HG03439 (cell line): ENCODE measurements at regions not wholly inside any gene's neighbourhood (a gene's known extent, or its start where the extent isn't known, plus 50 kb on each side); places are given as distances from the start of the nearest gene placed in this dataset.

Experiments used
- ATAC-seq: cut with Tn5 transposase; IDR thresholded peaks from one replicate; pipeline ENCODE4 v1.9.1; 2021; ENCODE audit warnings: mild to moderate bottlenecking, moderate library complexity; ENCODE audit not compliant: unreplicated experiment

DNA sequence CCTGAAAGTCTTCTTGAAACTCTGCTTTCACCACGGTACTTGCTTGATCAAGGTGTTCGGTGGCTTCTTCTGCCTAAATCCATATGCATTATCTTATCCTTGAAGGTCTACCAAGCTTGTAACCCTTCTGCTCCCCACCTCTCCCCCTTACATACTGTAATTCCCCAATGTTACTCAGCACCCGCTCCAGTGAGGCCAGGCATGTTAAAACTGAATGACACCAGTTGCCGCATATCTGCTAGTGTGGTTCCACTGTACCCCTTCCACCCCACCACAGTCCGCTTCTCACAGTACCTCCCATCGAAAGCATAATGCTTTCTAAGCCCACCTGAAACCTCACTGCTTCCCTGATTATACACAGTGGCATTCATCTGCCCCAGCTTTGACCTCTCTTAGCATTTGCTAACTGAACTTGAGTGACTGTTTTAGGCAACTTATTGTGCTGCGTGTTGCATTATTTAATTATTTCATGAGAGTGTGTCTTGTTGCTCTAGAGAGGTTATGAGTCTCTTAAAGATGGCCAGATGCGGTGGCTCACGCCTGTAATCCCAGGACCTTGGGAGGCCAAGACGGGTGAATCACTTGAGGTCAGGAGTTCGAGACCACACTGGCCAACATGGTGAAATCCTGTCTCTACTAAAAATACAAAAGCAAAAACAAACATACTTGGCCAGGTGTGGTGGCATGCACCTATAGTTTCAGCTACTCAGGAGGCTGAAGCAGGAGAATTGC, 87.6 kb upstream of the MBNL2 start:
- no peak for ATAC-seq

DNA sequence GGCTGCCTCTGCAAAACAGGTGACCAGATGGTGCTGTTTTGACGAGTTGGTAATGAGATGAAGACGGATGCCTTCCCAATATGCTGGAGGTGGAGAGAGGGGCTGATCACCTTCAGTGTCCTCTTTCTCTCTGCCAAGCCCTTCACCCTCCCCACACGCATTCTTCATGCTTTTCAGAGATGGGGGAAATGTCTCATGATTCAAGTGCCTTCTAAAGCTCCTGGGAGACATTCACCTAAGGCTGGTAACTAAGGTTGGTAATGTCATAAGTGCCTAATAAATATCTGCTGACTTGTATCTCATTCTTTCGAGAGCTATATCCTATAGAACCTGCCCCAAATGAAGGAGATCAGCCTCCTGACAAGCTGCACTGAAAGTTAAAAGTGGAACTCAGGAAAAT, 86.2 kb upstream of the MBNL2 start:
- ATAC-seq: no peak

- ATAC-seq: no peak
These were observed 85.7 kb upstream of the MBNL2 start for GRCh38 chr13:97136418-97136817.

GRCh38 chr13:97139691-97140090, 82.4 kb upstream of the MBNL2 start:
- no peak for ATAC-seq

GRCh38 chr13:97140131-97140530, 82.0 kb upstream of the MBNL2 start:
- ATAC-seq: no peak

DNA sequence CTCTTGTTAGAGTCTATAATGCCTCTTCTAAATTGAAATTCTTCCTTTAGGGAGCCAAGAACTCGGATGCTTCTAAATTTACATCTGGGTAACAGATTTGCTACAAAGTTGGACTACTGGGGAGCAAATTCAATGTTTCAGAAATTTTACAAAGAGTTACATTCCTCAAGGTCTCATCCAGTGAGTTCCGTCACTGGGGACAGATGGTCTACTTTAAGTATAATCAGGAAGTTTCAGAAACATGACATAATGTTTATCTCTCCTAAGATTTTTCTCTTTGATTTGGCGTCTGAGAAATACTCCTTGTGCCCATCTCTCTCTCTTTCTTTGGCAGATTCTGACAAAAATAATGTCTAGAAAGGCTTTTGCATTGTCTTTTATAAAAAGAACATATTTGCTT, 81.5 kb upstream of the MBNL2 start:
- ATAC-seq: no peak

GRCh38 chr13:97141097-97141496, 81.0 kb upstream of the MBNL2 start:
- ATAC-seq: no peak

DNA sequence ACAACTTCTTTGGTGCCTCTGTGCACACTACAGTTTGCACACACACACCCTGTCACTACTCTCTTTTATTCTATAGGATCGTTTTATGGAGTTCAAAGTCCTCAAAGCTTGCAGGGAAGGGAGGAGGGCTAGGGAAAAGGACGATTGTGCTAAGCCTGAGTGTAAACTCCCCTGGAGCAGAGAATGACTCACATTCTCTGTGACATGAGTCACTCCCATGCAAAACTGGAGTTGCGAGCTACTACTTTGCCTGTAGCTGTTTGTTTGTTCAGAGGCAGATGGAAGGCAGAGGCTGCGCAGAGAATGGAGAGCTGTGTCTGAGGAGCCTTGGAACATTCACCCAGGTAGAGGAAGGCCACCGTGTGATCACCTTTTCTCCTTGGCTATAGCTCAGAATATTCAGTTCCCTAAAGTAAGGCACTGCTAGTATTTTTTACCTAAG, 80.5 kb upstream of the MBNL2 start:
- peak; percentile 99 for ATAC-seq

- ATAC-seq: no peak
These were observed 79.7 kb upstream of the MBNL2 start for GRCh38 chr13:97142452-97142851.

GRCh38 chr13:97145057-97145456, 77.1 kb upstream of the MBNL2 start:
- no peak for ATAC-seq

GRCh38 chr13:97148894-97149293, 73.2 kb upstream of the MBNL2 start:
- ATAC-seq: no peak

- ATAC-seq: no peak
These were observed 61.7 kb upstream of the MBNL2 start for GRCh38 chr13:97160421-97160820.

DNA sequence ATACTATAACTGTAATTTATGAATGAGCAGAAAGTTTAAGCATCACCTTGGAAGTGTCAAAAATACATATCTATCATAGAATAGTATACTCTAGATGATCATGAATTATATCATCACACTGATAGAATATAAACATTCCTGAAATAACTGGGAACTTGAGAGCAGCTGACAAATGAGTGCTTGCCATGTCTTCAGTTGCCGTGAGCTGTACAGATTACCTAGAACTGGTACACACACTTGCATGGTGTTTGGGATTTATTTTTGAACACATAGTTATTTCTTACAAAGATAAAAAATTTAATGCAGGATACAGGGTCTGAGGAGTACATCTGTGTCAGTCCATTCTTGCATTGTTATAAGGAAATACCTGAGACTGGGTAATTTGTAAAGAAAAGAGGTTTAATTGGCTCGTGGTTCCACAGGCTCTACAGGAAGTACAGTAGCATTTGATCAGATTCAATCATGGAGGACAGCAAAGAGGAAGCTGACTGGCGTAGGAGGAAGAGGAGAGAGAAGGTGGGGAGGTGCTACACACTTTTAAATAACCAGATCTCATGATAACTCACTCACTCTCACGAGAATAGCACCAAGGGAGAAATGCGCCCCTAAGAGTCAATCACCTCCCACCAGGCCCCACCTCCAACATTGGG, 60.4 kb upstream of the MBNL2 start:
- no peak for ATAC-seq

GRCh38 chr13:97165502-97166425, 56.4 kb upstream of the MBNL2 start:
- no peak for ATAC-seq

GRCh38 chr13:97171136-97171535, 51.0 kb upstream of the MBNL2 start:
- no peak for ATAC-seq
